GM12878 (cell line): ENCODE measurements at regions not wholly inside any gene's neighbourhood (a gene's known extent, or its start where the extent isn't known, plus 50 kb on each side); places are given as distances from the start of the nearest gene placed in this dataset.

ENCODE experiments used
- CBX5 ChIP-seq: sonication (generic); IDR thresholded peaks from 2 replicates; pipeline ENCODE4 v1.6.1; 2016; ENCODE audit warnings: low read depth, moderate library complexity, mild to moderate bottlenecking, inconsistent platforms
- CHD4 ChIP-seq: fragments of 200-600 bp; sonication (generic); IDR thresholded peaks from 2 replicates; pipeline ENCODE4 v1.6.1; 2016; ENCODE audit warnings: mild to moderate bottlenecking
- DPF2 ChIP-seq: fragments of 450-650 bp; IDR thresholded peaks from 2 replicates; pipeline ENCODE4 v1.6.1; 2017; ENCODE audit warnings: mild to moderate bottlenecking
- EZH2 ChIP-seq: IDR thresholded peaks from 2 replicates; pipeline ENCODE4 v1.6.1; 2012; ENCODE audit warnings: low read depth, mild to moderate bottlenecking, control low read depth, inconsistent platforms, low read length, borderline replicate concordance; ENCODE audit not compliant: control insufficient read depth
- KDM1A ChIP-seq: fragments of 200-600 bp; sonication (generic); IDR thresholded peaks from 2 replicates; pipeline ENCODE4 v1.6.1; 2016; ENCODE audit warnings: borderline replicate concordance
- MEF2A ChIP-seq: IDR thresholded peaks from 2 replicates; pipeline ENCODE4 v1.6.1; 2011; ENCODE audit warnings: low read depth, mild to moderate bottlenecking, low read length, moderate library complexity; ENCODE audit not compliant: insufficient read depth
- POLR2A ChIP-seq: IDR thresholded peaks from 2 replicates; pipeline ENCODE4 v1.6.1; 2011; ENCODE audit warnings: low read depth, mild to moderate bottlenecking, low read length
- POLR2AphosphoS5 ChIP-seq: IDR thresholded peaks from 2 replicates; pipeline ENCODE4 v1.6.1; 2011; ENCODE audit warnings: mild to moderate bottlenecking, low read length, inconsistent platforms
- RAD51 ChIP-seq: fragments of 450-650 bp; IDR thresholded peaks from 2 replicates; pipeline ENCODE4 v1.6.1; 2016; ENCODE audit warnings: moderate library complexity, mild to moderate bottlenecking, inconsistent platforms
- REST ChIP-seq: IDR thresholded peaks from 2 replicates; pipeline ENCODE4 v1.6.1; 2012; ENCODE audit warnings: mild to moderate bottlenecking, low read depth, low read length
- SIN3A ChIP-seq: IDR thresholded peaks from 2 replicates; pipeline ENCODE4 v1.6.1; 2012; ENCODE audit warnings: low read depth, low read length, improper control_type of control experiment
- TF ChIP-seq, protein P1 (sequence below), 3 experiments: IDR thresholded peaks in 2 of 3; conservative IDR thresholded peaks in 1 of 3; 2 replicates each; pipeline ENCODE4 v1.5.1; 2011; ENCODE audit warnings: low read depth in 3 of 3, low read length in 3 of 3, mild to moderate bottlenecking in 3 of 3, control low read depth in 2 of 3, moderate library complexity in 2 of 3, inconsistent platforms in 1 of 3, mixed read lengths in 1 of 3; ENCODE audit not compliant: control insufficient read depth in 2 of 3, insufficient read depth in 1 of 3; ENCODE audit errors: extremely low read depth in 1 of 3

DNA sequence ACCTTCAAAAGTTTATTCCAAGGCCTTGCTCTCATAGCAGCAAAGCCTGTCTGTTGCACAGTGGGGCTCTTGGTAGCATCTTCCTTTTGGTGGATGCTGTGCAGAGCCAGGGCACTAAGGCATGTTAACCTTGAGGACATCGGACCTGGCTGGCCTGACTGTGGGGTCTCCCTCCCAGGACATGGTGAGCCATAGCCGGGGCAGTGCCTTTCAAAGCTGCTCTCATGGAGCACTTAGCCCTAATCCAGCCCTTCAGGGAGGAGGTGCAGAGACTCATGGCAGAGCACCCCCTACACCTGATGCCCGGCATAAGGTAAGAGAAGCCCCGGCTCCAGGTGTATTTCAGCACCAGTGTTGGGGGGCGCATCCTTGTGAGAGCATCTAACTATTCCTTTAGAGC is 941.4 kb upstream of the ZNF722 start:
- TF ChIP-seq SIN3A (no peak), DPF2 (no peak), CHD4 (no peak), EZH2 (no peak), REST (no peak), RAD51 (no peak), POLR2AphosphoS5 (no peak), POLR2A (no peak), MEF2A (no peak), KDM1A (no peak), CBX5 (no peak)
- TF ChIP-seq, protein P1, sequence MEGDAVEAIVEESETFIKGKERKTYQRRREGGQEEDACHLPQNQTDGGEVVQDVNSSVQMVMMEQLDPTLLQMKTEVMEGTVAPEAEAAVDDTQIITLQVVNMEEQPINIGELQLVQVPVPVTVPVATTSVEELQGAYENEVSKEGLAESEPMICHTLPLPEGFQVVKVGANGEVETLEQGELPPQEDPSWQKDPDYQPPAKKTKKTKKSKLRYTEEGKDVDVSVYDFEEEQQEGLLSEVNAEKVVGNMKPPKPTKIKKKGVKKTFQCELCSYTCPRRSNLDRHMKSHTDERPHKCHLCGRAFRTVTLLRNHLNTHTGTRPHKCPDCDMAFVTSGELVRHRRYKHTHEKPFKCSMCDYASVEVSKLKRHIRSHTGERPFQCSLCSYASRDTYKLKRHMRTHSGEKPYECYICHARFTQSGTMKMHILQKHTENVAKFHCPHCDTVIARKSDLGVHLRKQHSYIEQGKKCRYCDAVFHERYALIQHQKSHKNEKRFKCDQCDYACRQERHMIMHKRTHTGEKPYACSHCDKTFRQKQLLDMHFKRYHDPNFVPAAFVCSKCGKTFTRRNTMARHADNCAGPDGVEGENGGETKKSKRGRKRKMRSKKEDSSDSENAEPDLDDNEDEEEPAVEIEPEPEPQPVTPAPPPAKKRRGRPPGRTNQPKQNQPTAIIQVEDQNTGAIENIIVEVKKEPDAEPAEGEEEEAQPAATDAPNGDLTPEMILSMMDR (IDR thresholded peaks at IDR 0.05 in 2 of 3, conservative IDR thresholded peaks at IDR 0.05 in 1 of 3; ENCODE audit: control insufficient read depth in 2 of 3, extremely low read depth in 1 of 3, insufficient read depth in 1 of 3, low read depth in 3 of 3, low read length in 3 of 3): no peak
